ENCODE measurements at regions not wholly inside any gene's neighbourhood (a gene's known extent, or its start where the extent isn't known, plus 50 kb on each side); places are given as distances from the start of the nearest gene placed in this dataset.

DNA sequence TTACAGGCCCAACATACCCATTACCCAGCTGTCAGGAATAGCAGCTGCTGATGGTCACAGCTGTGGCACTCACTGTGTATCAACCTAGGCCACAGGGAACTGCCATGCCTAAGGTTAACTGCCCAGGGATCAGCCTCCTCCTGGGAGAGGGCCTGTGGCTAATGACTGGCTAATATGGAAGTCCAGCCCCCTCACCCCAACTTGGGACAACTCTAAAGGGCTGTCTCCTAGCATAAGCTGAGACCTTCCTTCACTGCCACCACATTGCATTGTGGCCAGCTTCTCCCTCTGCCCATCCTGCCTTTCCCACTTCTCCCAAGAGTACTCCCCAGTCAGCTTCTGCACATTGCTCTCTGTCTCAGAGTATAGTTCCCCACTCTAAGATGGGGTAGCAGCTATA is 316.5 kb downstream of the SMAD2 start:
- Histone ChIP-seq H3K36me3 (ENCODE audit: control insufficient read depth, insufficient read depth, low read length) (no peaks in the 10 kb centered on the region), H3K4me1 (ENCODE audit: control insufficient read depth, insufficient read depth, low read length) (no peaks in the 10 kb centered on the region)

GRCh38 chr18:47611649-47612048 is 318.8 kb downstream of the SMAD2 start:
- Histone ChIP-seq H3K36me3 (ENCODE audit: control insufficient read depth, insufficient read depth, low read length) (no peaks in the 10 kb centered on the region), H3K27ac (ENCODE audit: low read depth, low read length) (no peak overlapping the region), H3K27me3 (ENCODE audit: control insufficient read depth, insufficient read depth, low read length) (no peaks in the 10 kb centered on the region), H3K9me3 (ENCODE audit: control insufficient read depth, insufficient read depth, low read length) (no peaks in the 10 kb centered on the region), H3K4me1 (ENCODE audit: control insufficient read depth, insufficient read depth, low read length) (no peaks in the 10 kb centered on the region), H3K4me3 (ENCODE audit: low read depth, low read length) (no peak overlapping the region)
- 20% methylated on average over 1 of the region's 3 CpGs for WGBS (ENCODE audit: insufficient coverage)
- DNase-seq (ENCODE audit: low read depth in 4 of 6, low spot score in 6 of 6): no peak

More for the DNA sequence above, 316.5 kb downstream of the SMAD2 start:
- Histone ChIP-seq H3K4me3 (ENCODE audit: low read depth, low read length) (no peak overlapping the region), H3K9me3 (ENCODE audit: control insufficient read depth, insufficient read depth, low read length) (no peaks in the 10 kb centered on the region), H3K27ac (ENCODE audit: low read depth, low read length) (no peak overlapping the region), H3K27me3 (ENCODE audit: control insufficient read depth, insufficient read depth, low read length) (no peaks in the 10 kb centered on the region)
- DNase-seq (ENCODE audit: low read depth in 4 of 6, low spot score in 6 of 6): no peak

DNA sequence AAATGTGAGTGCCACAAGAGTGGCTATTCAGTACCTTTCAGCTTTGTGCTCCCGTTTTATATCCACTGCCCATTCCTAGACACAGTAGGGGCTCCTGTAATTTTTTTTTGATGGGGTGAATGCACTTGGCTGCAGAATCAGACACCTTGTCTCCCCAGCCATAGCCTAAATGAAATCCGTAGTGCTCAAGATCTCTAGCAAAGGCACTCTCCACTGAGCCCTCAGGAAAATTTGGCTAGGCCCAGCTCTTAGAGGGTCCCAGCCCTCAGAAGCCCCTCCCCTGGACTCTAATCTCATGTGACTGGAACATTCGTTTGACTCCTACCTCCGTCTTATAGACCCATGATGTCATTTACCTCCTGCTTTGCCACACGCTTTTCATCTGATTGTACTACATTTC is 323.9 kb downstream of the SMAD2 start:
- H3K9me3 ChIP-seq (ENCODE audit: control insufficient read depth, insufficient read depth, low read length): no peaks in the 10 kb centered on the region
- peaks cover 2% of the 10 kb centered on the region for H3K27me3 ChIP-seq (ENCODE audit: control insufficient read depth, insufficient read depth, low read length)
- no peaks in the 10 kb centered on the region for H3K36me3 ChIP-seq (ENCODE audit: control insufficient read depth, insufficient read depth, low read length)
- no peak overlapping the region for H3K4me3 ChIP-seq (ENCODE audit: low read depth, low read length)
- DNase-seq (ENCODE audit: low read depth in 4 of 6, low spot score in 6 of 6): no peak
- WGBS (ENCODE audit: insufficient coverage): 62% methylated on average over 3 of the region's 5 CpGs
- no peak overlapping the region for H3K27ac ChIP-seq (ENCODE audit: low read depth, low read length)
- H3K4me1 ChIP-seq (ENCODE audit: control insufficient read depth, insufficient read depth, low read length): peaks cover 15% of the 10 kb centered on the region

DNA sequence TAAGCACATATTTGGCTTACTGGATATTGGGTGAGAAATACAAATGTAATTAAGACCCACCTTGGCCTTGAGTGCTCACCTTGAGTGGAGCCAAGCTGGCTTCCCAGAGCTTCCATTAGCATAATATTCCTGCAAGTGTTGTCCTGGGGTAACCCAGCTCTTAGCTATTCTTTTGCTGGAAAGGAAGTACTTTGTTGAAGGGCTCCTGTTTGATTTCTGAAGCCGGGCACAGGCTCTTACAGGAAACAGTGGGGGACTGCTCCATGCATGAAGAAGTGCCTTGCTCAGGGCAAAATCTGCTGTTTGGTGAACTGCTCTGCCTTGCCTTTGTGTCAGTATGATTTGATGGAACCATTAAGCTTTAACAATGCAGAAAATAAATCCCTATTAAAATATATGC is 325.4 kb downstream of the SMAD2 start:
- H3K36me3 ChIP-seq (ENCODE audit: control insufficient read depth, insufficient read depth, low read length): no peaks in the 10 kb centered on the region
- H3K9me3 ChIP-seq (ENCODE audit: control insufficient read depth, insufficient read depth, low read length): no peaks in the 10 kb centered on the region
- H3K4me1 ChIP-seq (ENCODE audit: control insufficient read depth, insufficient read depth, low read length): peaks cover 20% of the 10 kb centered on the region
- DNase-seq (ENCODE audit: low read depth in 4 of 6, low spot score in 6 of 6): peak in 1 of 6 donors; percentile 43
- H3K27me3 ChIP-seq (ENCODE audit: control insufficient read depth, insufficient read depth, low read length): peaks cover 2% of the 10 kb centered on the region
- H3K4me3 ChIP-seq (ENCODE audit: low read depth, low read length): no peak overlapping the region
- no CpG with 5 or more reads among the region's 1 CpG for WGBS (ENCODE audit: insufficient coverage)
- no peak overlapping the region for H3K27ac ChIP-seq (ENCODE audit: low read depth, low read length)

DNA sequence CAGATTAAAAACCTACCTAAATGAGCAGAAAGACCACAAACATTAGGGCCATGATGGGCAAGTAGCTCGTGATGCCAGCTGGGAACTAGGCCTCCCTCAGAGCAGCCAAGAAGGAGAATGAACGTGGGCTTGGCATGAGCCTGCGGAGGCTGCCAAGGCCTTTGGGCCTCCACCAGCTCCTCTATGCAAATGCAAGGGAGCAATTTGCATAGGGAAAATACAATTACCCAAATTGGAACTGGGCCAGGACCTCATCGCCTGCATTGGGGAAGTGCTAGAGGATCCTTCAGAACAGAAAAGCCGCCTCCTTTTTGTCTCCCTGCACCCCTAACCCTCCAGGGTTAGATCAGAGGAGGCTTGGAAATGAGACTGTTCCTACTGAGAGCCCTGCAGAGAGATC is 326.4 kb downstream of the SMAD2 start:
- Histone ChIP-seq H3K27ac (ENCODE audit: low read depth, low read length) (no peak overlapping the region), H3K4me3 (ENCODE audit: low read depth, low read length) (no peak overlapping the region), H3K36me3 (ENCODE audit: control insufficient read depth, insufficient read depth, low read length) (no peaks in the 10 kb centered on the region), H3K27me3 (ENCODE audit: control insufficient read depth, insufficient read depth, low read length) (peaks cover 2% of the 10 kb centered on the region), H3K9me3 (ENCODE audit: control insufficient read depth, insufficient read depth, low read length) (no peaks in the 10 kb centered on the region), H3K4me1 (ENCODE audit: control insufficient read depth, insufficient read depth, low read length) (peaks cover 20% of the 10 kb centered on the region)
- WGBS (ENCODE audit: insufficient coverage): no CpG with 5 or more reads among the region's 5 CpGs
- peak in 2 of 6 donors; percentile 81 to 91 for DNase-seq (ENCODE audit: low read depth in 4 of 6, low spot score in 6 of 6)

DNA sequence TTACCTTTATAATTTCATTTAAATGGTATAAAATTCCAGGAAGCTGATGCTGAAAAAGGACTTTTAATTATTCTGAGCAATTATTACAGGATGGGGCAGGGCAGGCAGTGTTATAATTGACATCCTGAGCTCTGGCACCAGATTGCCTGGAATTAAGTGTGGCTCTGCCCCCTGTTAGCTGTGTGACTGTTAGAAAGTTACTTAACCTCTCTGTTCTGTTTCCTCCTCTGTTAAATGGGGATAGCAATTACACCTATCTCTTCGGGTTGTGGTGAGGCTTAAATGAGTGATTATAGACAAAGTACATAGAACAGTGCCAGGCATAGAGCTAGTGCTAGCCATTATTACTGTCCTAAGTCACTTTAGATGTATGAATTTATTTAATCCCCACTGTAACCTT is 327.3 kb downstream of the SMAD2 start:
- Histone ChIP-seq H3K36me3 (ENCODE audit: control insufficient read depth, insufficient read depth, low read length) (no peaks in the 10 kb centered on the region), H3K4me3 (ENCODE audit: low read depth, low read length) (no peak overlapping the region), H3K4me1 (ENCODE audit: control insufficient read depth, insufficient read depth, low read length) (peaks cover 20% of the 10 kb centered on the region), H3K27ac (ENCODE audit: low read depth, low read length) (no peak overlapping the region), H3K9me3 (ENCODE audit: control insufficient read depth, insufficient read depth, low read length) (no peaks in the 10 kb centered on the region), H3K27me3 (ENCODE audit: control insufficient read depth, insufficient read depth, low read length) (peaks cover 5% of the 10 kb centered on the region)
- DNase-seq (ENCODE audit: low read depth in 4 of 6, low spot score in 6 of 6): no peak
- no CpG with 5 or more reads among the region's 1 CpG for WGBS (ENCODE audit: insufficient coverage)

DNA sequence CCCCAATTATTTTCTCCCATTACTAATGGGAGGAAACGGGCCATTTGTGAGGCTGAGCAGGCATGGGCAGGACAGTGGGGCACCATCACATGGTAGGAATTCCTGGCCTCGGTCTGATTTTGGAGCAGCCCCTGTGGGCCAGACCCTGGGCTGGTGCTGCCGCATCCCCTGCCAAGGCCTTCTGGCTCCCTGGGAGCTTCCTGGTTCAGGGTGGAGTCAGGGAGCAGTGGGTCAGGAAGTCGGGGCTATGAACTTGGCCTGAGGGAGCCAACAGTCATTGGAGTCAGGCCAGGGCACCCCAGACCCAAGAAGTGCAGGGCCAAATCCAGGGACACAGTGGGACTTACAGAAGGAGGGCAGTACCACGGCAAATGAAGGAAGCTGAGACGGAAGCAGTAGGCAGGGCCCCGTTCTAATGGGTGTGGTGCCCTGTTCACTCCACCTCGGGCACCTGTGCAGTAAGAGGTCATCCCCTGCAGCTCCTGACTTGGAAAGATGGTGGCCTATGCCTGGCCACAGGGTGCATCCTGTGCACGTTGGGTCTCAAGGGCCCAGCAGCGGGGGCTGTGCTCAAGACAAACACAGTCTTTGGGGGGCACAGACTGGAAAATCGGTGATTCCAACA is 328.1 kb downstream of the SMAD2 start:
- H3K36me3 ChIP-seq (ENCODE audit: control insufficient read depth, insufficient read depth, low read length): no peaks in the 10 kb centered on the region
- 79% methylated on average over 10 of the region's 11 CpGs for WGBS (ENCODE audit: insufficient coverage)
- no peak for DNase-seq (ENCODE audit: low read depth in 4 of 6, low spot score in 6 of 6)
- H3K4me3 ChIP-seq (ENCODE audit: low read depth, low read length): no peak overlapping the region
- no peak overlapping the region for H3K27ac ChIP-seq (ENCODE audit: low read depth, low read length)
- H3K9me3 ChIP-seq (ENCODE audit: control insufficient read depth, insufficient read depth, low read length): no peaks in the 10 kb centered on the region
- peaks cover 20% of the 10 kb centered on the region for H3K4me1 ChIP-seq (ENCODE audit: control insufficient read depth, insufficient read depth, low read length)
- peaks cover 5% of the 10 kb centered on the region for H3K27me3 ChIP-seq (ENCODE audit: control insufficient read depth, insufficient read depth, low read length)

GRCh38 chr18:47601581-47602272 is 328.7 kb downstream of the SMAD2 start:
- DNase-seq (ENCODE audit: low read depth in 4 of 6, low spot score in 6 of 6): peak in 2 of 6 donors; percentile 48 to 95
- H3K9me3 ChIP-seq (ENCODE audit: control insufficient read depth, insufficient read depth, low read length): no peaks in the 10 kb centered on the region
- no peak overlapping the region for H3K27ac ChIP-seq (ENCODE audit: low read depth, low read length)
- peaks cover 20% of the 10 kb centered on the region for H3K4me1 ChIP-seq (ENCODE audit: control insufficient read depth, insufficient read depth, low read length)
- peaks cover 5% of the 10 kb centered on the region for H3K27me3 ChIP-seq (ENCODE audit: control insufficient read depth, insufficient read depth, low read length)
- no peak overlapping the region for H3K4me3 ChIP-seq (ENCODE audit: low read depth, low read length)
- WGBS (ENCODE audit: insufficient coverage): 31% methylated on average over 5 of the region's 13 CpGs
- H3K36me3 ChIP-seq (ENCODE audit: control insufficient read depth, insufficient read depth, low read length): no peaks in the 10 kb centered on the region

- Histone ChIP-seq H3K27ac (ENCODE audit: low read depth, low read length) (no peak overlapping the region), H3K4me1 (ENCODE audit: control insufficient read depth, insufficient read depth, low read length) (peaks cover 14% of the 10 kb centered on the region), H3K9me3 (ENCODE audit: control insufficient read depth, insufficient read depth, low read length) (no peaks in the 10 kb centered on the region), H3K27me3 (ENCODE audit: control insufficient read depth, insufficient read depth, low read length) (peaks cover 6% of the 10 kb centered on the region), H3K4me3 (ENCODE audit: low read depth, low read length) (no peak overlapping the region), H3K36me3 (ENCODE audit: control insufficient read depth, insufficient read depth, low read length) (no peaks in the 10 kb centered on the region)
- no CpG with 5 or more reads among the region's 2 CpGs for WGBS (ENCODE audit: insufficient coverage)
- DNase-seq (ENCODE audit: low read depth in 4 of 6, low spot score in 6 of 6): peak in 1 of 6 donors; percentile 22
Measured at GRCh38 chr18:47595831-47596501, 334.5 kb downstream of the SMAD2 start.

Measured in spinal cord (tissue), 9 donors.